Endodermal cell (in vitro differentiated cells): ENCODE measurements at regions not wholly inside any gene's neighbourhood (a gene's known extent, or its start where the extent isn't known, plus 50 kb on each side); places are given as distances from the start of the nearest gene placed in this dataset.

Experiments used
- DNase-seq: peaks from one replicate; pipeline ENCODE4 v3.0.0-alpha.2; 2017
- H3K27ac ChIP-seq: 2 replicates; pipeline ENCODE4 v1.5.1; 2013; ENCODE audit warnings: mild to moderate bottlenecking, low read depth, low read length, moderate library complexity
- H3K27me3 ChIP-seq: 2 replicates; pipeline ENCODE4 v1.6.1; 2013; ENCODE audit warnings: mild to moderate bottlenecking, low read length, moderate library complexity; ENCODE audit not compliant: insufficient read depth, control insufficient read depth, poor library complexity, severe bottlenecking
- H3K36me3 ChIP-seq: 2 replicates; pipeline ENCODE4 v1.7.0; 2013; ENCODE audit warnings: mild to moderate bottlenecking, low read length, moderate library complexity; ENCODE audit not compliant: control insufficient read depth, insufficient read depth
- H3K4me1 ChIP-seq: one replicate; pipeline ENCODE4 v1.7.0; 2013; ENCODE audit warnings: low read length; ENCODE audit not compliant: control insufficient read depth, insufficient read depth
- H3K4me3 ChIP-seq: 2 replicates; pipeline ENCODE4 v1.5.1; 2013; ENCODE audit warnings: mild to moderate bottlenecking, low read length, moderate library complexity
- H3K9ac ChIP-seq: 2 replicates; pipeline ENCODE4 v1.6.1; 2013; ENCODE audit warnings: mild to moderate bottlenecking, low read length, moderate library complexity; ENCODE audit not compliant: poor library complexity, severe bottlenecking; ENCODE audit errors: extremely low read depth
- H3K9me3 ChIP-seq: 2 replicates; pipeline ENCODE4 v1.6.1; 2013; ENCODE audit warnings: mild to moderate bottlenecking, low read length, moderate library complexity; ENCODE audit not compliant: control insufficient read depth
- H3K27ac Mint-ChIP-seq: 2 replicates; pipeline ENCODE4 v1.8.0; 2020; ENCODE audit warnings: mixed read lengths
- H3K27me3 Mint-ChIP-seq: 2 replicates; pipeline ENCODE4 v1.8.0; 2021; ENCODE audit warnings: mild to moderate bottlenecking, mixed read lengths; ENCODE audit not compliant: insufficient read depth
- H3K36me3 Mint-ChIP-seq: 2 replicates; pipeline ENCODE4 v1.8.0; 2020; ENCODE audit warnings: low read depth, mixed read lengths
- H3K4me1 Mint-ChIP-seq: 2 replicates; pipeline ENCODE4 v1.8.0; 2020; ENCODE audit warnings: mixed read lengths
- H3K4me3 Mint-ChIP-seq: 2 replicates; pipeline ENCODE4 v1.8.0; 2020; ENCODE audit warnings: mild to moderate bottlenecking, moderate library complexity, mixed read lengths
- H3K9me3 Mint-ChIP-seq: 2 replicates; pipeline ENCODE4 v1.8.0; 2020; ENCODE audit warnings: mild to moderate bottlenecking, mixed read lengths
- CTCF ChIP-seq: fragments of 200-600 bp; sonication (generic); conservative IDR thresholded peaks from 2 replicates; pipeline ENCODE4 v1.5.0; 2021; ENCODE audit warnings: antibody characterized with exemption, mild to moderate bottlenecking
- WGBS, 2 experiments: methylation state at CpG; one replicate each; pipeline versions ENCODE4 v1.1.5 to v1.1.7; 2013; ENCODE audit warnings: missing lambda C conversion rate in 2 of 2, mixed read lengths in 1 of 2; ENCODE audit not compliant: insufficient coverage in 1 of 2, insufficient read length in 1 of 2; 5-methylcytosine and 5-hydroxymethylcytosine counted together

- no peaks in the 10 kb centered on the region for H3K27me3 ChIP-seq
- no peaks in the 10 kb centered on the region for H3K9me3 ChIP-seq
- no peaks in the 10 kb centered on the region for H3K36me3 ChIP-seq
- no peaks in the 10 kb centered on the region for H3K4me1 Mint-ChIP-seq
- no peak for DNase-seq
- H3K4me1 ChIP-seq: no peaks in the 10 kb centered on the region
- no peaks in the 10 kb centered on the region for H3K36me3 Mint-ChIP-seq
- H3K27me3 Mint-ChIP-seq: no peaks in the 10 kb centered on the region
- H3K27ac ChIP-seq: no peak overlapping the region
- H3K4me3 Mint-ChIP-seq: no peak overlapping the region
- no peak overlapping the region for H3K27ac Mint-ChIP-seq
- no CpG with 5 or more reads among the region's 1 CpG for WGBS, 2 experiments
- H3K4me3 ChIP-seq: no peak overlapping the region
- TF ChIP-seq CTCF: no peak
- H3K9me3 Mint-ChIP-seq: no peaks in the 10 kb centered on the region
- H3K9ac ChIP-seq: no peak overlapping the region
These were observed 481.9 kb upstream of the NOVA1 start for GRCh38 chr14:27079716-27080115.

GRCh38 chr14:27085500-27085899 is 487.7 kb upstream of the NOVA1 start:
- no peak overlapping the region for H3K9ac ChIP-seq
- no peak overlapping the region for H3K27ac ChIP-seq
- no peak overlapping the region for H3K4me3 ChIP-seq
- TF ChIP-seq CTCF: no peak
- no peak for DNase-seq
- Mint-ChIP-seq H3K27me3 (no peaks in the 10 kb centered on the region), H3K4me3 (no peak overlapping the region), H3K36me3 (no peaks in the 10 kb centered on the region), H3K9me3 (no peaks in the 10 kb centered on the region), H3K27ac (no peak overlapping the region), H3K4me1 (no peaks in the 10 kb centered on the region)
- H3K27me3 ChIP-seq: no peaks in the 10 kb centered on the region
- 82 to 96% methylated on average over 2 to 3 of the region's 3 CpGs for WGBS, 2 experiments
- no peaks in the 10 kb centered on the region for H3K4me1 ChIP-seq
- no peaks in the 10 kb centered on the region for H3K9me3 ChIP-seq
- no peaks in the 10 kb centered on the region for H3K36me3 ChIP-seq

GRCh38 chr14:27090716-27091115 is 492.9 kb upstream of the NOVA1 start:
- Mint-ChIP-seq H3K36me3 (no peaks in the 10 kb centered on the region), H3K27ac (no peak overlapping the region), H3K4me3 (no peak overlapping the region), H3K9me3 (no peaks in the 10 kb centered on the region), H3K4me1 (no peaks in the 10 kb centered on the region), H3K27me3 (no peaks in the 10 kb centered on the region)
- no peak overlapping the region for H3K27ac ChIP-seq
- no peaks in the 10 kb centered on the region for H3K9me3 ChIP-seq
- no peak overlapping the region for H3K9ac ChIP-seq
- no peak for DNase-seq
- H3K4me3 ChIP-seq: no peak overlapping the region
- 95 to 96% methylated on average over 2 to 3 of the region's 3 CpGs for WGBS, 2 experiments
- no peak for TF ChIP-seq CTCF
- H3K4me1 ChIP-seq: no peaks in the 10 kb centered on the region
- no peaks in the 10 kb centered on the region for H3K36me3 ChIP-seq
- H3K27me3 ChIP-seq: no peaks in the 10 kb centered on the region
